Activated T-cell treated with anti-CD3 and anti-CD28 coated beads, Interleukin-2, amount 50 U/mL, for 24 hours (primary cell): ENCODE measurements at regions not wholly inside any gene's neighbourhood (a gene's known extent, or its start where the extent isn't known, plus 50 kb on each side); places are given as distances from the start of the nearest gene placed in this dataset.

ENCODE experiments used
- DNase-seq: peaks from one replicate; pipeline ENCODE4 v3.0.0-alpha.2; 2020
- H3K27ac Mint-ChIP-seq: 2 replicates; pipeline ENCODE4 v1.8.0; 2020; ENCODE audit warnings: mild to moderate bottlenecking, mixed read lengths
- H3K27me3 Mint-ChIP-seq: 2 replicates; pipeline ENCODE4 v1.8.0; 2020; ENCODE audit warnings: mixed read lengths
- H3K36me3 Mint-ChIP-seq: 2 replicates; pipeline ENCODE4 v1.8.0; 2020; ENCODE audit warnings: low read depth, mixed read lengths
- H3K4me1 Mint-ChIP-seq: 2 replicates; pipeline ENCODE4 v1.8.0; 2020; ENCODE audit warnings: low read depth, mixed read lengths
- H3K4me3 Mint-ChIP-seq: 2 replicates; pipeline ENCODE4 v1.8.0; 2020; ENCODE audit warnings: mild to moderate bottlenecking, moderate library complexity, mixed read lengths
- H3K9me3 Mint-ChIP-seq: 2 replicates; pipeline ENCODE4 v1.8.0; 2020; ENCODE audit warnings: mixed read lengths

DNA sequence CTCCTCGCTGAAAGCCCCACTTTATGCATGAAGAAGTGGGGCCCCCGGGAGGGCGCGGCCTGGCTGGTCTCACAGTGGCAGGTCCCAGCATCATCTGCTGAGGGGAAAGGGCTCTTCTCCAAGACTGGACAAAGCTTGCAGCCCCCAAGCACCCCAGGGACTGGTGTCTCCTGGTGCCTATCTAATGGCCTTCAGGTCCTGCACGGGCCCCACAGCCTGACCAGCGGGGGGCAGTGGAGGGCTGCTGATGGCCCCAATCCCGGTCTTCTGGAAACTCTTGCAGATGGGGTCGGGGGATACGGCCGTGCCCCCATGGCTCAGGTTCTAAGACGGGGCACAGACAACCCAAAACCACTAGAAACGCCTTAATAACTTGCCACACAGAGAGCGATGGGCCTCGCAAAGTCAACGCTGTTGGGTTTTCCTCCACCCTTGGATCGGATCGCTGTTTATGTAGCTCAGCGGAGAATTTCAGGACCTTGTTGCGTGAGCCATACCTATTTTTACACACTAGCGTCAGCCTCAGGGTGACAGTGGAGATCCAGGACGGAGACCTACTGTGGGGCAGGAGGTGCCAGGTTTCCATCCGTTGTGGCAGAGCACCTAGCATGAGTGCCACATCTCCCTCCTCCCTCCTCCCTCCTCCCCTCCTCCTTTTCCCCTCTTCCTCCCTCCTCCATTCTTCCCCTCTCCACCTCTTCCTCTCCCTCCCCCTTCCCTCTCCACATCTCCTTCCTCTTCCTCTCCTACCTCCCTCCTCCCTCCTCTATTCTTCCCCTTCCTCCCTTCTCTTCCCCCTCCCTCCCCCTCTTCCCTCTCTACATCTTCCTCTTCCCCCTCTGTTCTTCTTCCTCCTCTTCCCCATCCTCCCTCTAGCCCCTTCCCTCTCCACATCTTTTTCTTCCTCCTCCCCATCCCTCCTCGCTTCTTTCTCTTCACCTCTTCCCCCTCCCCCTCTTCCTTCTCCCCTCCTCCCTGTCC is 79.3 kb upstream of the ALDH1L1 start:
- Mint-ChIP-seq H3K27ac (no peak overlapping the region), H3K27me3 (peaks cover 26% of the 10 kb centered on the region), H3K4me3 (no peak overlapping the region), H3K4me1 (no peaks in the 10 kb centered on the region), H3K9me3 (no peaks in the 10 kb centered on the region), H3K36me3 (no peaks in the 10 kb centered on the region)
- DNase-seq = no peak

DNA sequence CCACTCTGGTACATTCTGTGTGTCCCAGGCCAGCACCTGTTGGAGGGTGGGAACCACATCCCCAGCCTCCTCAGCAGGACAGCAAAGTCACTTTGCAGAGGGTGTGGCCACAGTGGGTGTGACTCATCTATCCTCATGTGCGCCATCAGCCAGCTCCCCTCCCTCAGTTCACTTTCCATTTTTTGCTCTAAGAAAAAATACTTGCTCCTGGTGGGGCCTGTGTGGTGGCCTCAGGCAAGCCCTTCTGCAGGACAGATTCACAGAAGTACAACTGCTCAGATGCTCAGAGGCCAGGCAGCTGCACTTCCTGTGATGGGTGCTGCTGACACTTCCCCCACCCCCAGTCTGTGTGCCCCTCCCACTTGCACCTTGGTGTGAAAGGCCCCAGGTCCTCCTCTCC is 78.3 kb upstream of the ALDH1L1 start:
- no peak for DNase-seq
- peaks cover 22% of the 10 kb centered on the region for H3K27me3 Mint-ChIP-seq
- no peaks in the 10 kb centered on the region for H3K4me1 Mint-ChIP-seq
- no peak overlapping the region for H3K4me3 Mint-ChIP-seq
- no peak overlapping the region for H3K27ac Mint-ChIP-seq
- no peaks in the 10 kb centered on the region for H3K36me3 Mint-ChIP-seq
- no peaks in the 10 kb centered on the region for H3K9me3 Mint-ChIP-seq

DNA sequence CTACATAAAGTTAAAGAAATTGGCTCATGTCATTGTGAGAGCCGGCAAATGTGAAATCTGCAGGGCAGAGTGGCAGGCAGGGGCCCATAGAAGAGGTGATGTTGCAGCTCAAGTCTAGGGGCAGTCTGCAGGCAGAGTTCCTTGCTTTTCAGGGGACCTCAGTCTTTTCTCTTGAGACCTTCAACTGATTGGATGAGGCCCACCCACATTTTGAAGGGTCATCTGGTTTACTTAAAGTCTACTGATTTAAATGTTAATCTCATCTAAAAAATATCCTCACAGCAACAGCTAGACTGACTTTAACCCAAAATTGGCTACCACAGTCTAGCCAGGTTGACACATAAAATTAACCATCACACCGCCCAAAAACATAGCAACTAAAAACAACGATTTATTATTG is 77.6 kb upstream of the ALDH1L1 start:
- H3K27ac Mint-ChIP-seq = no peak overlapping the region
- no peaks in the 10 kb centered on the region for H3K36me3 Mint-ChIP-seq
- H3K9me3 Mint-ChIP-seq = no peaks in the 10 kb centered on the region
- no peak overlapping the region for H3K4me3 Mint-ChIP-seq
- H3K27me3 Mint-ChIP-seq = peaks cover 18% of the 10 kb centered on the region
- no peak for DNase-seq
- no peaks in the 10 kb centered on the region for H3K4me1 Mint-ChIP-seq

DNA sequence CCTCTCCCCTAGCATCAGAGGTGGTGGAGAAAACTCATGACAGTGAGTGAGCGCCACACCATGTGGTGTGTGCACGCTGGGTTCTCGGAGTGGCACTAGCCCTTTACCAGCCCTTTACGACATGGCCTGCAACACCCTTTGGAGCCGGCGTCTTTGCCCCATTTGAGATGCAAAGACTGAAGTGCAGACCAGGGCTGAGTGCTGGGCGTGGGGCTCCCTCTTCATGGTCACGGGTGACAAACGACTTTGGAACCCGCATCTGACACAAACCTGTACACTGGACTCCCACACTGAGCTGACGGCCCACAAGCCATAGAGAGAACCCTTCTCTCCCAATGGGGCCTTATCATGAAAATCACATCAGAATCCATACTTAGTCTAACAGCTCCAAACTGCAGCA is 76.8 kb upstream of the ALDH1L1 start:
- H3K4me1 Mint-ChIP-seq = no peaks in the 10 kb centered on the region
- no peaks in the 10 kb centered on the region for H3K36me3 Mint-ChIP-seq
- peaks cover 14% of the 10 kb centered on the region for H3K27me3 Mint-ChIP-seq
- no peak overlapping the region for H3K4me3 Mint-ChIP-seq
- no peaks in the 10 kb centered on the region for H3K9me3 Mint-ChIP-seq
- H3K27ac Mint-ChIP-seq = no peak overlapping the region
- no peak for DNase-seq

DNA sequence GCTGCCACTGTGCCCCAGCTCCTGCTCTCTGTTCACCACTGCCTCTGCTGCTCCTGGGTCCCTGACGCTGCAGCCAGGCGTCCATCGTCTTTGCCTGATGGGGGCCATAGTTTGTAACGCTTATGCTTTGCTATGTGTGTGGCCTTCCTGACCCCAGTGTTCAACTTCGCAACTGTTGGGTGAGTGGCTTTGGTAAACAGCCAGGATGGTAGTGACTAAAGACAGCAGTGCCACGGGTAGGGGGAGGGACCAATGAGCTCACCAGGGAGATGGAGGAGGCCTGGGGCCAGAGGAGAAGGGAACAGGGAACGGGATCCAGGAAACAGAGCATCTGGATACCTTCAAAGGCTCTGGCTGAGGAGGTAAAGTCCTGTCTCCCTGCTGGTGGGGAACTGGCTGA is 75.9 kb upstream of the ALDH1L1 start:
- Mint-ChIP-seq H3K27ac (no peak overlapping the region), H3K4me3 (no peak overlapping the region), H3K4me1 (no peaks in the 10 kb centered on the region), H3K27me3 (peaks cover 7% of the 10 kb centered on the region), H3K36me3 (no peaks in the 10 kb centered on the region), H3K9me3 (no peaks in the 10 kb centered on the region)
- no peak for DNase-seq

- H3K4me3 Mint-ChIP-seq = no peak overlapping the region
- no peaks in the 10 kb centered on the region for H3K4me1 Mint-ChIP-seq
- H3K27ac Mint-ChIP-seq = no peak overlapping the region
- H3K9me3 Mint-ChIP-seq = peaks cover 2% of the 10 kb centered on the region
- DNase-seq = no peak
- H3K27me3 Mint-ChIP-seq = peaks cover 10% of the 10 kb centered on the region
- H3K36me3 Mint-ChIP-seq = no peaks in the 10 kb centered on the region
These were observed 72.7 kb upstream of the ALDH1L1 start for GRCh38 chr3:126253072-126253471.

- H3K4me3 Mint-ChIP-seq = no peak overlapping the region
- DNase-seq = no peak
- peaks cover 13% of the 10 kb centered on the region for H3K27me3 Mint-ChIP-seq
- H3K27ac Mint-ChIP-seq = no peak overlapping the region
- no peaks in the 10 kb centered on the region for H3K4me1 Mint-ChIP-seq
- no peaks in the 10 kb centered on the region for H3K36me3 Mint-ChIP-seq
- peaks cover 4% of the 10 kb centered on the region for H3K9me3 Mint-ChIP-seq
These were observed 72.0 kb upstream of the ALDH1L1 start for GRCh38 chr3:126252373-126252772.

- no peak for DNase-seq
- H3K4me3 Mint-ChIP-seq = no peak overlapping the region
- peaks cover 5% of the 10 kb centered on the region for H3K9me3 Mint-ChIP-seq
- no peaks in the 10 kb centered on the region for H3K4me1 Mint-ChIP-seq
- H3K27ac Mint-ChIP-seq = no peak overlapping the region
- peaks cover 17% of the 10 kb centered on the region for H3K27me3 Mint-ChIP-seq
- no peaks in the 10 kb centered on the region for H3K36me3 Mint-ChIP-seq
These were observed 65.7 kb upstream of the ALDH1L1 start for GRCh38 chr3:126245811-126246727.
